GM19463 (cell line): ENCODE measurements at regions not wholly inside any gene's neighbourhood (a gene's known extent, or its start where the extent isn't known, plus 50 kb on each side); places are given as distances from the start of the nearest gene placed in this dataset.
A peak's percentile ranks its signal among the peaks of the same experiment; 100 is the strongest.
"Not testable (repeated sequence)": the region's sequence is repeated elsewhere in the genome, so short reads cannot be mapped to it uniquely, and the experiment has no call there.

ENCODE experiments used
- ATAC-seq: cut with Tn5 transposase; IDR thresholded peaks from one replicate; pipeline ENCODE4 v1.9.1; 2021; ENCODE audit warnings: mild to moderate bottlenecking, moderate library complexity; ENCODE audit not compliant: unreplicated experiment

GRCh38 chr21:5103880-5104561 lies 5417.4 kb upstream of the TPTE start:
- ATAC-seq, result not testable (repeated sequence)

GRCh38 chr21:5104562-5104928 lies 5416.8 kb upstream of the TPTE start:
- ATAC-seq, result not testable (repeated sequence)

- peak; percentile 37 for ATAC-seq
Observed at GRCh38 chr21:5105939-5106708, 5415.3 kb upstream of the TPTE start.

GRCh38 chr21:5106767-5107464 lies 5414.5 kb upstream of the TPTE start:
- ATAC-seq, result peak; percentile 21

GRCh38 chr21:5107637-5108036 lies 5413.7 kb upstream of the TPTE start:
- not testable (repeated sequence) for ATAC-seq

- ATAC-seq, result not testable (repeated sequence)
Observed at GRCh38 chr21:5108048-5108775, 5413.2 kb upstream of the TPTE start.

GRCh38 chr21:5111197-5111596 lies 5410.2 kb upstream of the TPTE start:
- ATAC-seq, result not testable (repeated sequence)

- ATAC-seq, result not testable (repeated sequence)
Observed at GRCh38 chr21:5113092-5113491, 5408.3 kb upstream of the TPTE start.

GRCh38 chr21:5114468-5114867 lies 5406.9 kb upstream of the TPTE start:
- not testable (repeated sequence) for ATAC-seq

GRCh38 chr21:5114893-5115645 lies 5406.3 kb upstream of the TPTE start:
- not testable (repeated sequence) for ATAC-seq

GRCh38 chr21:5115646-5116343 lies 5405.6 kb upstream of the TPTE start:
- ATAC-seq, result not testable (repeated sequence)

GRCh38 chr21:5116344-5117123 lies 5404.8 kb upstream of the TPTE start:
- ATAC-seq, result not testable (repeated sequence)

- not testable (repeated sequence) for ATAC-seq
Observed at GRCh38 chr21:5117135-5117534, 5404.2 kb upstream of the TPTE start.

- ATAC-seq, result not testable (repeated sequence)
Observed at GRCh38 chr21:5117666-5118295, 5403.6 kb upstream of the TPTE start.

- peak; percentile 43 for ATAC-seq
Observed at GRCh38 chr21:5118296-5118679, 5403.1 kb upstream of the TPTE start.

- ATAC-seq, result not testable (repeated sequence)
Observed at GRCh38 chr21:5119179-5119578, 5402.2 kb upstream of the TPTE start.

- ATAC-seq, result not testable (repeated sequence)
Observed at GRCh38 chr21:5121399-5121798, 5400.0 kb upstream of the TPTE start.

- not testable (repeated sequence) for ATAC-seq
Observed at GRCh38 chr21:5121849-5122248, 5399.5 kb upstream of the TPTE start.
